NOMO-1 (cell line): ENCODE measurements at regions not wholly inside any gene's neighbourhood (a gene's known extent, or its start where the extent isn't known, plus 50 kb on each side); places are given as distances from the start of the nearest gene placed in this dataset.

ENCODE experiments used
- DNase-seq, 2 experiments: peaks; one replicate each; lab custom pipeline; 2025; ENCODE audit not compliant: unreplicated experiment in 2 of 2; lab: John Stamatoyannopoulos, UW

GRCh38 chr5:2010940-2011339 is 128.2 kb upstream of the IRX4 start:
- no peak for DNase-seq

- DNase-seq = no peak
Measured at GRCh38 chr5:2009986-2010914, 127.5 kb upstream of the IRX4 start.

GRCh38 chr5:2008851-2009629 is 126.3 kb upstream of the IRX4 start:
- DNase-seq = no peak

- no peak for DNase-seq
Measured at GRCh38 chr5:2007878-2008501, 125.3 kb upstream of the IRX4 start.

GRCh38 chr5:2007496-2007877 is 124.8 kb upstream of the IRX4 start:
- no peak for DNase-seq

GRCh38 chr5:2006971-2007291 is 124.2 kb upstream of the IRX4 start:
- DNase-seq = no peak

- DNase-seq = no peak
Measured at GRCh38 chr5:2006193-2006970, 123.7 kb upstream of the IRX4 start.

GRCh38 chr5:2005101-2006041 is 122.6 kb upstream of the IRX4 start:
- no peak for DNase-seq

- DNase-seq = no peak
Measured at GRCh38 chr5:2003690-2004365, 121.1 kb upstream of the IRX4 start.

GRCh38 chr5:2003206-2003605 is 120.5 kb upstream of the IRX4 start:
- DNase-seq = no peak

GRCh38 chr5:2001300-2001699 is 118.6 kb upstream of the IRX4 start:
- DNase-seq = no peak

GRCh38 chr5:2000591-2000990 is 117.9 kb upstream of the IRX4 start:
- DNase-seq = no peak

- no peak for DNase-seq
Measured at GRCh38 chr5:1999794-2000193, 117.1 kb upstream of the IRX4 start.

- DNase-seq = no peak
Measured at GRCh38 chr5:1998716-1999317, 116.1 kb upstream of the IRX4 start.

- no peak for DNase-seq
Measured at GRCh38 chr5:1998348-1998669, 115.6 kb upstream of the IRX4 start.

GRCh38 chr5:1997640-1998347 is 115.1 kb upstream of the IRX4 start:
- no peak for DNase-seq

- no peak for DNase-seq
Measured at GRCh38 chr5:1995491-1995890, 112.8 kb upstream of the IRX4 start.

- no peak for DNase-seq
Measured at GRCh38 chr5:1987471-1987870, 104.7 kb upstream of the IRX4 start.
